Kidney glomerular epithelial cell (primary cell): ENCODE measurements at regions not wholly inside any gene's neighbourhood (a gene's known extent, or its start where the extent isn't known, plus 50 kb on each side); places are given as distances from the start of the nearest gene placed in this dataset.

Source experiments
- DNase-seq: peaks from one replicate; lab custom pipeline; 2025; lab: John Stamatoyannopoulos, UW

DNA sequence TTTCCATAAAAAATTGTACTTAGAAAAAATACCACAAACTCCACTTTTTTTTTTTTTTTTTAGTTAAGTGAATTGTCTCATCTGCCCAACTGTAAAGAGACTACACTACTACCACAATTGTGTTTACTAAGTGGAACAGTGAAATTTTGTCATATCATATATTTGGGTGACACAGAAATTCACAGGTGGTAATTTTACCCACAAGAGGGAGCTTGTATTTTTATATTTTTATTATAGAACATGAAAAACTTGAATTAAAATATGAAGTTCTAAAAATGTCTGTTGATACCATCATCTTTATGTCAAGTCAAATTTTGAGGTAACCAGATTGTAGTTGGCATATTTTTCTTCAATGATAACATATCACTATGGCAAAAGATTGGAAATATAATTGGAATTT is 329.4 kb upstream of the SOX5 start:
- DNase-seq = no peak

- no peak for DNase-seq
Observed at GRCh38 chr12:24270965-24271364, 321.5 kb upstream of the SOX5 start.

- no peak for DNase-seq
Observed at GRCh38 chr12:24270464-24270863, 321.0 kb upstream of the SOX5 start.

- DNase-seq = no peak
Observed at GRCh38 chr12:24268663-24269186, 319.3 kb upstream of the SOX5 start.

GRCh38 chr12:24266982-24267381 is 317.5 kb upstream of the SOX5 start:
- DNase-seq = no peak

- DNase-seq = no peak
Observed at GRCh38 chr12:24256684-24257083, 307.2 kb upstream of the SOX5 start.

DNA sequence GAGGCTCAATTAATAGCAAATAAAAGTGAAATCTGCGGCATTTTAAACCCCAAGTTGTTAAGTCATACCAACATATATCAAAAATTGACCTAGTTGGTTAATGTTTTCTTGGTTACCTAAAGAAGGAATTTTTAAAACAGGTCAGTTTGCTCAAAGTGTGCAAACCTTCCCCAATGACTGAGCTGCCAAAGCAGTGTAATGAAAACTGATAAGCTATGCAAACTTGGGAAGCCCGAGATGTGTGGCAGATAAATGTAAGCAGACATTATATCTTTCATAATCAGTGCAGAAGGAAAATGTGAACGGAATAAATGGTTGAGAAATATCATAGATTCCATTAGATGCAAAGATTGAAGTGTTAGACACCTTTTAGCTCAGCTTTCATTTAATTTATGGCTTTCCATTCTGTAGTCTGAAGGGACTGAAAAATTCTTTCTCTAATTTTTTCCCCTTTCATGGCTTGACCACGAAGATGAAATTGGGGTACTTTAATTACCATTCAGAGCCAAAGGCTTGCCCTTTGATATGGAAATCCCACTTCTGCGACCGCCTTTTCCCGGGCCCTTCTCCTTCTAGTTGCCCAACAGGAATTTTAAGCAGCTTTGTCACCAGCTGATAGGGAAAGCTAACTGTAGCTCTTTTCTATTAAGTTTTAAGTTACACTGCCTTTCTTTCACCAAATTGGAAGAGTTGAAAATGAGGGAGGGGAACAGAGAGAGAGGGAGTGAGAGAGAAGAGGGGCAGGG is 306.6 kb upstream of the SOX5 start:
- DNase-seq = no peak

DNA sequence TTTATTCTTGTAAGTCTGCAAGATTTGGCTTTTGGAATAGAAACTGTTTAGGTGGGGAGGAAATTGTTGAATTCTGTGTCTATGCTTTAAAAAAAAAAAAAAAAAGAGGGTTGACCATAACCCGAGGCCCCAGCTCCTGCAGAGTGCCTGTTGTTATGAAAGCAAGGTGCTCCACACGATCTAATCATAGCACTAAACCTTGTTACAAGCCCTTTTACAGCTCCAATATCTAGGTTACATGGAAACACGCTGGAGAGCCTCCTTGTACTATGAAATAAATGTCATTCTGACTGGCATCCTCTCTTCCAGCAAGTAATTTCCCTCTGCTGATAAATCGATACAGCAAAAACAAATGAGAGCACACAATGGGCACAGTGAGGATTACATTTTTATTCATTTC is 303.1 kb upstream of the SOX5 start:
- DNase-seq = no peak

DNA sequence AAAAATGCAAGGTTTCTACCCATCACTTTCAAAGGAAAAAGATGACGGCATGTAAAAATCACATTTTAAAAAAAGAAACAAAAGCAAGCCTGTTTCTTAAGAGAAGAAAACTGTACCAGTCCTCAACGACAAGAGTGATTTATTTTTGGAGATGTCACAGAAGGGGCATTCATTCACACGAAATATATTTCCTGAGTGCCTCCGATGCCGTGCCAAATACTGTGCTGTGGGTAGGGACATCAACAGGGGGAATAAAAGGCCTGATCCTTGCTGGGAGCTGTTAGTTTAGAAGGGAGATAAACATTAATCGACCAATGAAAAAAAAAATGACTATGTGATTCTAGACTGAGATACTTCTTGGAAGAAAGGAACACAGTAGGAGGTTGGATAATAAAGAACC is 297.5 kb upstream of the SOX5 start:
- DNase-seq = no peak

GRCh38 chr12:24246376-24246775 is 296.9 kb upstream of the SOX5 start:
- DNase-seq = no peak

DNA sequence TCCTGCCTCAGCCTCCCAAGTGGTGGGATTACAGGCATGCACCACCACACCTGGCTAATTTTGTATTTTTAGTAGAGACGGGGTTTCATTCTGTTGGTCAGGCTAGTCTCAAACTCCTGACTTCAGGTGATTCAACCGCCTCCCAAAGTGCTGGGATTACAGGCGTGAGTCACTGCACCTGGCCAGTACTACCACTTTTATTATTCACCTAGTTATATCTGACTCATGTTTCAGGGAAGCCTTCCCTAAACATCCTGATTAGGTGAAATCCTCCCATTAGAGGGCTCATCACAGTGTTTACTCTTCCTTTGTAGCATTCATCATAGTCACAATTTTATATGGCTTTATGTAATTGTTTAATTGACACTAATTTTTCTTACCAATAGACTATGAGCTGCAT is 295.3 kb upstream of the SOX5 start:
- DNase-seq = no peak

DNA sequence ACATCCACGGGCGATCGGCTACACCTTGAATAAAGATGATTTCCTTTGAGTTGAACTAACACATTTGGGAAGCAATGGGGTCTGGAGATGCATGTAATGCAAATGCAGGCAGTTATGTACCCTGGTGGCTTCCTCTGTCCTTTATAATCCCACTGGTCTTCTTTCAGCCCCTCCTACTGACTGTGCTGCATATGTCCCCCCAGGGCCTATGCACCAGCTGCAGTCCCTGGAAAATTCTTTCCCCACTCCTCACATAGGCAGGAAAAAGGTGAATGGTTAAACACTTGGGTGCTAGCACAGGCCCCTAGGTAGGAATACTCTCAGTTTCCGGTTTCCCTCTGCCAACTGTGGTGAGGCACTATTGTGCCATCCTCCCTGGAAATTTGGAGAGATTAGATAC is 294.8 kb upstream of the SOX5 start:
- no peak for DNase-seq

DNA sequence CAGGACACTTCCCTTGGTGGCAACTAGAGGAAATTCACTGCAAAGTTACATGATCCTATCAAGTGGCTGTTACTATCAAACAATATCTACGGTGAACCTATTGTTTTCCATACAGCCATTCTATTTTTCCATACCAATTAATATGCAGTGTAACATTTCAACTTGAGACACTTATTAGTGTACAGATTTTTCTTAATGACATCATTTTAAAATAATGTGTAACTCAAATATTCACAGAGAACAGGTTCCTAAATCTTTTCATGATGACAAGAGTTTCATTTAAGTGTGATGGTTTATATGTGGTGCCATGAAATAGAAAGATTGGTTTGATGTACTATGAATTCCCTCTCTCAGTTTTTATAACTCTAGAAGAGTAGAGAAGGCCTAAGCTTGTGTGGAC is 291.2 kb upstream of the SOX5 start:
- DNase-seq = no peak

DNA sequence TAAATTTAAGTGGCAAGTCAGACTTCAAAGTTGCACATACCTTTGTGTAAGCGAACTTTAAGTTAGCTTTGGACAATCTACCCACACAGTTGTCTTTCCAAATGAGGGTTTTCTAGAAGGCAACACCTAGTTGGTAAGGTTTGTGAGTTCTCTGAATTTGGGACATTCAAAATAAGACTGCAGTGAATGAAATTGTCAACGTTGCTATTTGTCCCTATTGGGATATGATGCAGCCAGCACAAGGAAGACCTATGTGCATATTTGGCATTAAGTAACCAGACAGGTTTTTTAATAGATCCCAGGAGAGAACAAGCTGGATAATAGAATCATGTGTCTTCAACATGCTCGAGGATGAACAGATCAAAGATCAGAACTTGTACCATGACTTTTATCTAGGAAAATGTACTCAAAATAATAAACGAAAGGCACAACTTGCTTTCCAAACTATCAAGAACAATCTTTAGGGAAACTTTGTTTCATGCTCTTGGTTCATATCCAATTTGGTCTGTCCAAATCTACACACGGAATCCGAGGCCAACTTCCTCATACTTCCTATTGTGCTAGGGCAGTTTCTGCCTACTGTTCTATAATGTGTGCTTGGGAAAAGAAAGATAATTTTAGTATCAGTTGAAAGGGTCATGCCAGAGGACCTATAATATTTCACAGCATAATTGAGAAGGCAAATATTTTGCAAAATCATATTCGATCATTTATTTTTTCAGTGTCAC is 284.2 kb upstream of the SOX5 start:
- no peak for DNase-seq

DNA sequence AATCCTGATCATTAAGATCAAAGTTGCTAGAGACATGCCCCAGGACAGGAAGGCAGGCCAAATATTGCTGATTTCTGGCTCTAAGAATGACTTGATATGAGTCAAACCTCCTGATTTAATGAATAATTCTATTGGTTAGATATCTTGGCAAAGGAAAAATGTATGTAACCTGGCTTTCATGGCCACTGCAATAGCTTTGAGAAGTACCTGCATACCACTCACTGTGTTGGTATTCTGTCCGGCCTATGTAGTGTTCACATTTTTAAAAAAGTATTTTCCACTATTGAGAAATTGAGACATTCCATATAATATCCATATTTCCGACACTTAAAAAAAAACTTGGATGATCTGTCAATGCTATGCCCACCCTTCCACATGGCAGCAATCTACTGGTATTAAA is 283.1 kb upstream of the SOX5 start:
- no peak for DNase-seq

DNA sequence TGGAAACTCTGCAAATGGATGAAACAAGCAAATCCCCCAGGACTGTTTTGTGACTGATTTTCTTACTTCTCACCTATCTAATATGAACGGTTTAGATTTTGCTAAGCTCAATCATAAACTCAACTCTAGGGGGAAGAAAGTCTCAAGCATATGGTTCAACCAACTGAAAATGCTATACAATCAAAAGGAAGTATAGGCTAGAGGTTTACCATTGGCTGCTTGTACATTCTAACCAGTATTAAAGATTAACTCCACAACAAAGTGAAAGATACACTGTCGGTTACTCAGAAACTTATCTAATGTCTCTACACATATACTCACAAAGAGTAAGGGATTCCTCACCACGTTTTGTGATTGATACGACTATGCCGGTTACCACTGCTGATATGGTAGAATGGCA is 281.8 kb upstream of the SOX5 start:
- DNase-seq = no peak

DNA sequence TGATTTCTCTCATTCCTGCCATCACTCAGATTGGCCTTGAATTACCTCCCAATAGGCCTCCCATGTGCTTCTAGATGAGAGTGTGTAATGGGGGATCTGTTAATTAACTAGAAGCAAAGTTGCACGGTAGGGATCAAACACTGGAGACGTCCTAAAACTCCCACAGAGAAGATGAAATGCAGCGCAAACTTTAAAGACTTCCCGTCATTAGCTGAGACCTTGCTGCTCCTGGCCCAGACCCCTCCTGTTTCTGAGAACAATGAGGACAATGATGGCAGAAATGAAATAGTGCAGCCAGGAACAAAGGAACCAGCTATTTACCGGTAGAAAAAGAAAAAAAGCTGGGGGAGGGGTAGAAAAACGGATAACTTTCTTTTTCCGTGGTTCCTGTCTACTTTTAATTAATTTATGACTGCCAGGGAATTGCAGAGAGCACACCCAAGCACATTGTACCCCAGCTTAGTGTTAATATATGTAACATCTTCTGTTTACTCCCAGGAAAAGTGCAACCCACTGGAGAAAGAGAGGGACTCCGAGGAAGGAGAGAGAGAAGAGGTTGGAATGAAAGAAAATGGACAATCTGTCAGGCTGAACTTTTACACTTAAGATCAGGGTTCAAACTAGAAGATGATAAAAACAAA is 280.7 kb upstream of the SOX5 start:
- DNase-seq = no peak

DNA sequence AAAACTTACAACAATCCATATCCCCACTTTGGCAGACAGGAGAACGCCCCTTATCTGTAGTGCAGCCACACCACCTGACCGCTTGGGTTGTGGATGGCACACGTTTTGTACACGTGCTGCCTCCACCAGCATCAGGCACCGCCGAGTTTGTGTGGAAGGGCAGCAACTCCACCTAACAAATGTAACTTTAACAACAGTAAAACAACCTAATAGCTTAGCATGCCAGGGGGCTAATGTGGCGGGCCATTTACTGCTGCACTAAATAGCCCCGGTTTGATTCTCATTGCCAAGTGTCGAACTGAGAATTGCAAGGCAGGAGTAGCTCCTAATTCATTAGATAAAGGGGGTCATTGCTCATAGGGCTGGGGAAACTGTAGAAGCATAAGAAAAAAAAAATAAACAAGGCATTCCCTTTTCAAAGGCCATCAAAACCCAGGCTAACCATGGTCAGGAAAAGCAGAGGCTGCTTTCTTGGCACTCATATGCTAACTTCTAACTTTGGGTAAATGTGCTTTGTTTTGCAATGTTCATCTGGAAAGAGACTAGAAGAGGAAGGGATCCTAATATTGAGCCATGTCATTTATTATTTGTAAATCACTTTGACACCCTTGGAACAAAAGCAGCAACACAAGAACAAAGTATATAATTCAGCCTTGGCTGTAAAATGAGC is 279.7 kb upstream of the SOX5 start:
- DNase-seq = no peak

DNA sequence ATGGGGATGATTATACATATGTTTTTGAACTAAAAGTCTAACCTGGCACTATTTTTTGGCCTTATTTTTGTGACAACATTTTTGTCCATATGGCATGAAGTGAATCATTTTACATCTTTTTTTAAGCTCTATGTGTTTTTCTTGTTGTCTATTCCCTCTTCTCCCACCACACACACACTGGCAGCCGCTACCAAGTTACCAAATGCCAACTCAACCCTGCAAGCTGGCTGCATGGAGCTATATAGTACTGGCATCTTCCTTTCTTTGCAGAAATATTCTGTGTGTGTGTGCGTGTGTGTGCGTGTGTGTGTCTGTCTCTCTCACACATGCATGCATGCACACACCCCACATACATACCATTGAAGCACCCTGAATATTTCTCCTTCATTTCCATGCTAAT is 278.9 kb upstream of the SOX5 start:
- no peak for DNase-seq

DNA sequence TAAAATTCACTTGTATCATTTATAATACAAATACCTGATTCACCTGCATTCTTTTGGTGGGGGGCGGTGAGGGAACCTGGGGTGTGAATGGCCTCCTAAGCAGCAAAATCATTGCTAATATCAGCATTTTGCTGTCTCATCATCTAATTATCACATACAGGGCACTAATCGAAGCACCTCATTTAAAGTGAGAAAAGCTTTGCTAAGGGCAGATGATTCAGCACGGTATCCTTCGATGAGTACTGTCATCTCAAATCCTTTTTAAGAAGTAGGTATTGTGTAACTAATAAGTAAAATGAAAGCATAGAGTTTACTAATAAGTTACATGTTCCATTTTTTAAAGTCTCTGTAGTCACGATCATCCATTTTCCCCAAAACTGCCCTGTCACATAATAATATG is 278.1 kb upstream of the SOX5 start:
- no peak for DNase-seq

- peak; percentile 53 for DNase-seq
Observed at GRCh38 chr12:24226745-24227350, 277.4 kb upstream of the SOX5 start.

- DNase-seq = no peak
Observed at GRCh38 chr12:24224401-24224800, 274.9 kb upstream of the SOX5 start.
